HCT116 (cell line): ENCODE measurements at regions not wholly inside any gene's neighbourhood (a gene's known extent, or its start where the extent isn't known, plus 50 kb on each side); places are given as distances from the start of the nearest gene placed in this dataset.

ENCODE experiments used
- ATAC-seq: fragments of 200-7000 bp; cut with Tn5 transposase; 2 replicates; pipeline ENCODE4 v1.9.1; 2020; ENCODE audit warnings: mild to moderate bottlenecking, moderate library complexity
- BruUV-seq: library from RNA; stranded (reverse); fragments of 400-500 nt; replicated peaks from 2 replicates; lab custom pipeline; 2021; lab: Mats Ljungman, UMichigan
- CTCF ChIA-PET: fragments of 300-600 bp; sonication (Branson Sonifier 250); formaldehyde crosslinking; loops from one replicate; lab custom pipeline; 2021; ENCODE audit warnings: antibody characterized with exemption; lab: Charles Lee
- POLR2A ChIA-PET: fragments of 300-600, 350-600 bp; sonication (Branson Sonifier 250); formaldehyde crosslinking; loops from one replicate; lab custom pipeline; 2021; ENCODE audit warnings: antibody characterized with exemption; lab: Charles Lee
- RAD21 ChIA-PET, 2 experiments: fragments of 300-600 bp; sonication (Branson Sonifier 250); formaldehyde crosslinking; loops; one replicate each; lab custom pipeline; 2023; ENCODE audit warnings: low total read pairs in 2 of 2; ENCODE audit not compliant: uncharacterized antibody in 2 of 2, unreplicated experiment in 2 of 2, low non-redundant PET in 1 of 2; lab: Charles Lee
- DNase-seq: peaks from one replicate; pipeline ENCODE4 v3.0.0-alpha.2; 2010; ENCODE audit warnings: low read depth, low spot score
- H2AFZ ChIP-seq: fragments of 200-600 bp; shearing (Covaris generic), sonication (generic); 2 replicates; pipeline ENCODE4 v1.6.1; 2017; ENCODE audit warnings: low read depth, mixed run types, mixed read lengths, antibody characterized with exemption, low read length; ENCODE audit not compliant: poor library complexity, severe bottlenecking
- H3K27ac ChIP-seq: 2 replicates; pipeline ENCODE4 v1.5.1; 2012; ENCODE audit warnings: low read depth, low read length
- H3K27me3 ChIP-seq: fragments of 200-600 bp; sonication (generic); 2 replicates; pipeline ENCODE4 v1.6.1; 2016; ENCODE audit warnings: mixed run types, low read length, mixed read lengths; ENCODE audit not compliant: insufficient read depth
- H3K36me3 ChIP-seq, 2 experiments: fragments of 200-500 bp in 1 of 2; fragments of 200-600 bp in 1 of 2; sonication (Bioruptor generic) in 1 of 2; sonication (generic) in 1 of 2; 2 replicates each; pipeline versions ENCODE4 v1.5.1 to v1.6.1; 2014 to 2016; ENCODE audit warnings: low read length in 2 of 2, inconsistent platforms in 1 of 2, mixed read lengths in 1 of 2, mixed run types in 1 of 2; ENCODE audit not compliant: insufficient read depth in 2 of 2, control insufficient read depth in 1 of 2
- H3K4me1 ChIP-seq, 2 experiments: fragments of 200-600 bp in 1 of 2; sonication (generic) in 1 of 2; 2 replicates each; pipeline versions ENCODE4 v1.5.1 to v1.6.1; 2012 to 2017; ENCODE audit warnings: low read length in 2 of 2, inconsistent platforms in 1 of 2, mild to moderate bottlenecking in 1 of 2, mixed read lengths in 1 of 2, mixed run types in 1 of 2, moderate library complexity in 1 of 2; ENCODE audit not compliant: insufficient read depth in 2 of 2, control insufficient read depth in 1 of 2
- H3K4me2 ChIP-seq: fragments of 200-600 bp; sonication (generic); 2 replicates; pipeline ENCODE4 v1.6.1; 2017; ENCODE audit warnings: mixed run types, low read length, mixed read lengths
- H3K4me3 ChIP-seq, 2 experiments: fragments of 200-600 bp in 1 of 2; sonication (generic) in 1 of 2; replicated peaks in 1 of 2; 2 replicates each; pipeline ENCODE4 v1.5.1; 2011 to 2016; ENCODE audit warnings: low read length in 2 of 2, control low read depth in 1 of 2, low read depth in 1 of 2, mild to moderate bottlenecking in 1 of 2, mixed read lengths in 1 of 2, mixed run types in 1 of 2
- H3K79me2 ChIP-seq: fragments of 200-600 bp; sonication (generic); 2 replicates; pipeline ENCODE4 v1.6.1; 2017; ENCODE audit warnings: mild to moderate bottlenecking, mixed run types, low read length, moderate library complexity, mixed read lengths; ENCODE audit not compliant: insufficient read depth
- H3K9ac ChIP-seq: fragments of 200-600 bp; sonication (generic); 2 replicates; pipeline ENCODE4 v1.6.1; 2016; ENCODE audit warnings: low read length, mixed read lengths
- H3K9me2 ChIP-seq: fragments of 200-600 bp; sonication (generic), shearing (Covaris generic); 2 replicates; pipeline ENCODE4 v1.6.1; 2017; ENCODE audit warnings: mixed run types, mild to moderate bottlenecking, moderate library complexity; ENCODE audit not compliant: insufficient read depth
- H3K9me3 ChIP-seq, 2 experiments: fragments of 200-500 bp in 1 of 2; fragments of 200-600 bp in 1 of 2; sonication (Bioruptor generic) in 1 of 2; sonication (generic) in 1 of 2; 2 replicates each; pipeline ENCODE4 v1.6.1; 2014 to 2017; ENCODE audit warnings: low read length in 2 of 2, mixed read lengths in 2 of 2, inconsistent platforms in 1 of 2, low read depth in 1 of 2, mild to moderate bottlenecking in 1 of 2, mixed run types in 1 of 2, moderate library complexity in 1 of 2; ENCODE audit not compliant: control insufficient read depth in 1 of 2, insufficient read depth in 1 of 2
- H4K20me1 ChIP-seq: fragments of 200-600 bp; sonication (generic), shearing (Covaris generic); 2 replicates; pipeline ENCODE4 v1.6.1; 2017; ENCODE audit warnings: mixed run types, mild to moderate bottlenecking, moderate library complexity; ENCODE audit not compliant: insufficient read depth
- ATF3 ChIP-seq: IDR thresholded peaks from 2 replicates; pipeline ENCODE4 v1.6.1; 2012
- CBX3 ChIP-seq: IDR thresholded peaks from 2 replicates; pipeline ENCODE4 v1.6.1; 2012; ENCODE audit warnings: low read depth
- CTCF ChIP-seq, 3 experiments: fragments of 200-600 bp in 1 of 3; sonication (generic) in 1 of 3; IDR thresholded peaks in 2 of 3; conservative IDR thresholded peaks in 1 of 3; 2 replicates each; pipeline ENCODE4 v1.5.1; 2012 to 2017; ENCODE audit warnings: low read depth in 2 of 3, low read length in 2 of 3, antibody characterized with exemption in 1 of 3, borderline replicate concordance in 1 of 3, control low read depth in 1 of 3, mild to moderate bottlenecking in 1 of 3, mixed read lengths in 1 of 3, mixed run types in 1 of 3, moderate library complexity in 1 of 3; ENCODE audit not compliant: insufficient read depth in 1 of 3
- EGR1 ChIP-seq: IDR thresholded peaks from 2 replicates; pipeline ENCODE4 v1.6.1; 2012; ENCODE audit warnings: low read depth
- EZH2 ChIP-seq: fragments of 200-600 bp; sonication (generic); IDR thresholded peaks from 2 replicates; pipeline ENCODE4 v1.6.1; 2017; ENCODE audit warnings: antibody characterized with exemption, mixed run types
- EZH2phosphoT487 ChIP-seq: fragments of 200-600 bp; IDR thresholded peaks from 2 replicates; pipeline ENCODE4 v1.6.1; 2018; ENCODE audit warnings: antibody characterized with exemption, borderline replicate concordance
- JUND ChIP-seq: IDR thresholded peaks from 2 replicates; pipeline ENCODE4 v1.6.1; 2012
- REST ChIP-seq: IDR thresholded peaks from 2 replicates; pipeline ENCODE4 v1.6.1; 2012; ENCODE audit warnings: low read depth
- ZBTB33 ChIP-seq: IDR thresholded peaks from 2 replicates; pipeline ENCODE4 v1.6.1; 2011; ENCODE audit warnings: mild to moderate bottlenecking, low read length, moderate library complexity; ENCODE audit not compliant: insufficient replicate concordance; ENCODE audit errors: extremely low read depth
- ZFX ChIP-seq: fragments of 450-650 bp; IDR thresholded peaks from 2 replicates; pipeline ENCODE4 v1.6.1; 2017
- intact Hi-C: fragments of 100-400 bp; cut with micrococcal nuclease; formaldehyde crosslinking; loops from 2 replicates; pipeline ENCODE4 v1.10.0; 2022

GRCh38 chr2:89848763-89849368 lies 1157.4 kb downstream of the RPIA start:
- H3K79me2 ChIP-seq, result no peaks in the 10 kb centered on the region
- ChIA-PET RAD21 (no interaction called here), POLR2A (no interaction called here), CTCF (no interaction called here)
- no peak overlapping the region for H3K9ac ChIP-seq
- H3K9me2 ChIP-seq, result no peaks in the 10 kb centered on the region
- no peaks in the 10 kb centered on the region for H3K9me3 ChIP-seq
- no peak overlapping the region for H3K27ac ChIP-seq
- H3K4me2 ChIP-seq, result no peak overlapping the region
- peaks cover 21% of the 10 kb centered on the region for H3K27me3 ChIP-seq
- DNase-seq (no peak), ATAC-seq (no peak)
- no TSS peak for BruUV-seq
- no peaks in the 10 kb centered on the region for H3K4me1 ChIP-seq
- H2AFZ ChIP-seq, result no peak overlapping the region
- H3K36me3 ChIP-seq, result no peaks in the 10 kb centered on the region
- intact Hi-C loops, result no loop called here
- no peak overlapping the region for H3K4me3 ChIP-seq
- no peaks in the 10 kb centered on the region for H4K20me1 ChIP-seq
- TF ChIP-seq ATF3 (no peak), CTCF (IDR thresholded peaks at IDR 0.05 in 2 of 3, conservative IDR thresholded peaks at IDR 0.05 in 1 of 3; ENCODE audit: borderline replicate concordance in 1 of 3, insufficient read depth in 1 of 3, low read depth in 2 of 3, low read length in 2 of 3) (no peak), JUND (no peak), ZFX (no peak), EZH2 (no peak), REST (no peak), EGR1 (no peak), ZBTB33 (no peak), EZH2phosphoT487 (no peak), CBX3 (no peak)
